ENCODE measurements at regions not wholly inside any gene's neighbourhood (a gene's known extent, or its start where the extent isn't known, plus 50 kb on each side); places are given as distances from the start of the nearest gene placed in this dataset.

DNA sequence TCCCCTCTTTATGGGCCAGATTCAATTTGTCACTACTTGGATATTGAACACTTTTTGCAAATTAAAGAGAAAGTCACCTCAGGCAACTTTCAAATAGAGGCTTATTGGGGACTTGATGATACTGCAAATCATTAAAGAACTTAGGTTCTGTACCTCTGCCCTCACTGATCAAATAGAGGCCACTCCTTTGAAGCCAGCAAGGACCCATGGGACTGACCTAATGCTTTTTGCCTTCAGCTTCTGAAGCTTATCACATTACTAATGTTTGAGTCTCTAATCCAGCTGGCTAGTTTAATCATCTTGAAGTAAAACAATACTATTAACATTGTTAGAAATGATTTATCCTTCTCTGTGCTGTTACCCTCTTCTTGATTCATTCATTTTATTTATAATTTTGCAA, 93.0 kb upstream of the ZNF800 start:
- TF ChIP-seq, protein P1, sequence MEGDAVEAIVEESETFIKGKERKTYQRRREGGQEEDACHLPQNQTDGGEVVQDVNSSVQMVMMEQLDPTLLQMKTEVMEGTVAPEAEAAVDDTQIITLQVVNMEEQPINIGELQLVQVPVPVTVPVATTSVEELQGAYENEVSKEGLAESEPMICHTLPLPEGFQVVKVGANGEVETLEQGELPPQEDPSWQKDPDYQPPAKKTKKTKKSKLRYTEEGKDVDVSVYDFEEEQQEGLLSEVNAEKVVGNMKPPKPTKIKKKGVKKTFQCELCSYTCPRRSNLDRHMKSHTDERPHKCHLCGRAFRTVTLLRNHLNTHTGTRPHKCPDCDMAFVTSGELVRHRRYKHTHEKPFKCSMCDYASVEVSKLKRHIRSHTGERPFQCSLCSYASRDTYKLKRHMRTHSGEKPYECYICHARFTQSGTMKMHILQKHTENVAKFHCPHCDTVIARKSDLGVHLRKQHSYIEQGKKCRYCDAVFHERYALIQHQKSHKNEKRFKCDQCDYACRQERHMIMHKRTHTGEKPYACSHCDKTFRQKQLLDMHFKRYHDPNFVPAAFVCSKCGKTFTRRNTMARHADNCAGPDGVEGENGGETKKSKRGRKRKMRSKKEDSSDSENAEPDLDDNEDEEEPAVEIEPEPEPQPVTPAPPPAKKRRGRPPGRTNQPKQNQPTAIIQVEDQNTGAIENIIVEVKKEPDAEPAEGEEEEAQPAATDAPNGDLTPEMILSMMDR (IDR thresholded peaks at IDR 0.05; ENCODE audit: low read length): no peak
- TF ChIP-seq EZH2 (IDR thresholded peaks at IDR 0.05; ENCODE audit: borderline replicate concordance, low read length): no peak

Data from OCI-LY1 (cell line).